Liver (tissue), 2 donors: ENCODE measurements at regions not wholly inside any gene's neighbourhood (a gene's known extent, or its start where the extent isn't known, plus 50 kb on each side); places are given as distances from the start of the nearest gene placed in this dataset.

Experiments
- FOXA1 ChIP-seq: IDR thresholded peaks from 2 replicates; pipeline ENCODE4 v1.6.1; 2016; ENCODE audit warnings: antibody characterized with exemption
- YY1 ChIP-seq: IDR thresholded peaks from 2 replicates; pipeline ENCODE4 v1.6.1; 2016; ENCODE audit warnings: antibody characterized with exemption, mild to moderate bottlenecking
- TF ChIP-seq, protein P1 (sequence below): fragments of 150-350 bp; IDR thresholded peaks from 2 replicates; pipeline ENCODE4 v1.5.1; 2017; ENCODE audit warnings: improper control_type of control experiment, low read depth, low read length; ENCODE audit not compliant: missing input control
- donor health status: healthy.

DNA sequence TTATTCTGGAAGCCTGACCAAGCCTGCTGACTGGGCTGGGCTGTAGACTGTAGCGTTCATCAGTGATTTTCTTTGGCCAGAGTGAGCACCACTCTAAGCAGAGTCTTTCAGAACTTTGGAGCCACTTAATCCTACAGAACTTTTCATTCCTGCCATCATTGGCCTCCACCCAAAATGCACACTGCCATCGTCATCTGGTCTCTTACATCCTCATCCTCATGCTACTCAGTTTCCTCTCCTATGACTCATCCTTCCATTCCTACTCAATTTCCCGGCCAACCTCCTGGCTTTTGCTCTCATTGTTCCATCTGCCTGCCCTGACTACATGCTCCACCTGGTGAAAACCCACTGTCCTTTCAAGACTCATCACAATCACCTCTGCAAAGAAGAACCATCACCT is 233.8 kb upstream of the USP25 start:
- TF ChIP-seq FOXA1 (no peak), YY1 (no peak)
- TF ChIP-seq, protein P1, sequence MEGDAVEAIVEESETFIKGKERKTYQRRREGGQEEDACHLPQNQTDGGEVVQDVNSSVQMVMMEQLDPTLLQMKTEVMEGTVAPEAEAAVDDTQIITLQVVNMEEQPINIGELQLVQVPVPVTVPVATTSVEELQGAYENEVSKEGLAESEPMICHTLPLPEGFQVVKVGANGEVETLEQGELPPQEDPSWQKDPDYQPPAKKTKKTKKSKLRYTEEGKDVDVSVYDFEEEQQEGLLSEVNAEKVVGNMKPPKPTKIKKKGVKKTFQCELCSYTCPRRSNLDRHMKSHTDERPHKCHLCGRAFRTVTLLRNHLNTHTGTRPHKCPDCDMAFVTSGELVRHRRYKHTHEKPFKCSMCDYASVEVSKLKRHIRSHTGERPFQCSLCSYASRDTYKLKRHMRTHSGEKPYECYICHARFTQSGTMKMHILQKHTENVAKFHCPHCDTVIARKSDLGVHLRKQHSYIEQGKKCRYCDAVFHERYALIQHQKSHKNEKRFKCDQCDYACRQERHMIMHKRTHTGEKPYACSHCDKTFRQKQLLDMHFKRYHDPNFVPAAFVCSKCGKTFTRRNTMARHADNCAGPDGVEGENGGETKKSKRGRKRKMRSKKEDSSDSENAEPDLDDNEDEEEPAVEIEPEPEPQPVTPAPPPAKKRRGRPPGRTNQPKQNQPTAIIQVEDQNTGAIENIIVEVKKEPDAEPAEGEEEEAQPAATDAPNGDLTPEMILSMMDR = no peak
